ENCODE measurements at regions not wholly inside any gene's neighbourhood (a gene's known extent, or its start where the extent isn't known, plus 50 kb on each side); places are given as distances from the start of the nearest gene placed in this dataset.
"Not testable (repeated sequence)": the region's sequence is repeated elsewhere in the genome, so short reads cannot be mapped to it uniquely, and the experiment has no call there.

DNA sequence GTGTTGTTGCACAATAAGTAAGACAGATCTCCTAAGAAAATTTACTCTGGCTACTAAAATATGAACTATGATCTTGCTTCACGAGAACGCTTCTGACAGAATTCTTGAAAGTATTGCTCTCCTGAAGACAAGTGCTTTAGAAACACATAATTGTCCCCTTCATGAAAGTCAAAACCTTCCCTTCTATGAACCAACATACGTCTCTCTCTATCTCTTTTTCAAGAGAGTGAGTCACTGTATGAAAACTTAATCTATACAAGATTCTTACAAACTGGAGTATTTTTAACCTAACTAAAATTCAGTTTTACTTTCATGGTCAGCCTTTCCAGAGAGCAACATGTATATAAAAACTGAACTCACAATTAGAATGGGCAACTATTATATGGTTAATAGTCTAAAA is 688.0 kb upstream of the CTNND2 start:
- no peaks in the 10 kb centered on the region for H4K20me1 ChIP-seq (ENCODE audit: insufficient read depth, low read length)
- H3K36me3 ChIP-seq (ENCODE audit: insufficient read depth, low read length): no peaks in the 10 kb centered on the region
- no peaks in the 10 kb centered on the region for H3K4me1 ChIP-seq (ENCODE audit: insufficient read depth, low read length)
- no peaks in the 10 kb centered on the region for H3K79me2 ChIP-seq (ENCODE audit: insufficient read depth, low read length)
- H2AFZ ChIP-seq (ENCODE audit: low read depth, low read length): no peak overlapping the region
- no peak overlapping the region for H3K4me2 ChIP-seq (ENCODE audit: insufficient read depth, low read length)
- no peak overlapping the region for H3K27ac ChIP-seq (ENCODE audit: low read length)
- TF ChIP-seq EZH2 (IDR thresholded peaks at IDR 0.05; ENCODE audit: borderline replicate concordance, low read depth, low read length, severe bottlenecking) (no peak), CTCF (IDR thresholded peaks at IDR 0.05; ENCODE audit: borderline replicate concordance, extremely low read depth, low read length, poor library complexity, severe bottlenecking) (no peak)
- no peak for ATAC-seq (ENCODE audit: insufficient read depth, low read depth)
- H3K9ac ChIP-seq (ENCODE audit: low read depth, low read length): no peak overlapping the region
- H3K9me3 ChIP-seq (ENCODE audit: insufficient read depth, low read length, severe bottlenecking): no peaks in the 10 kb centered on the region
- H3K4me3 ChIP-seq (ENCODE audit: low read depth in 1 of 2, low read length in 2 of 2): no peak overlapping the region
- H3K27me3 ChIP-seq (ENCODE audit: insufficient read depth, low read length, poor library complexity): no peaks in the 10 kb centered on the region
- no peak for DNase-seq

DNA sequence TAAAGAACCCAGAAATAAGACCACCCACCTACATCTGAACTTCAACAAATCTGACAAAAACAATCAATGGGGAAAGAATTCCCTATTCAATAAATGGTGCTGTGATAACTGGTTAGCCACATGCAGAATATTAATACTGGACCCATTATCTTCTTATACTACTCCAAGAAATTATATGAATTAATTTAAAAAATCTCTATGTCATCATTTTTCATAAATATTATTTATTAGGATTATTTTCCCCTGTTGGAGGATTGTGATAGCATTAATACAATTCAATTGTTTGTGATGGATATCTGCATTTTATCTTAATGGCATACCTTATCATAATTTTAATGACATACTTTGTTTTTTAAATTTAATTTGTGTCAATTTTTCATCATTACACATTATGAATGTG is 682.2 kb upstream of the CTNND2 start:
- Histone ChIP-seq H3K4me3 (ENCODE audit: low read depth in 1 of 2, low read length in 2 of 2) (no peak overlapping the region), H3K4me1 (ENCODE audit: insufficient read depth, low read length) (no peaks in the 10 kb centered on the region), H3K27me3 (ENCODE audit: insufficient read depth, low read length, poor library complexity) (no peaks in the 10 kb centered on the region), H3K79me2 (ENCODE audit: insufficient read depth, low read length) (no peaks in the 10 kb centered on the region), H3K4me2 (ENCODE audit: insufficient read depth, low read length) (no peak overlapping the region), H3K9me3 (ENCODE audit: insufficient read depth, low read length, severe bottlenecking) (no peaks in the 10 kb centered on the region), H3K27ac (ENCODE audit: low read length) (no peak overlapping the region), H3K9ac (ENCODE audit: low read depth, low read length) (no peak overlapping the region), H2AFZ (ENCODE audit: low read depth, low read length) (no peak overlapping the region), H3K36me3 (ENCODE audit: insufficient read depth, low read length) (no peaks in the 10 kb centered on the region), H4K20me1 (ENCODE audit: insufficient read depth, low read length) (no peaks in the 10 kb centered on the region)
- ATAC-seq (ENCODE audit: insufficient read depth, low read depth) (no peak), DNase-seq (no peak)
- TF ChIP-seq CTCF (IDR thresholded peaks at IDR 0.05; ENCODE audit: borderline replicate concordance, extremely low read depth, low read length, poor library complexity, severe bottlenecking): no peak
- no peak for TF ChIP-seq EZH2 (IDR thresholded peaks at IDR 0.05; ENCODE audit: borderline replicate concordance, low read depth, low read length, severe bottlenecking)

GRCh38 chr5:12578803-12579202 is 674.6 kb upstream of the CTNND2 start:
- not testable (repeated sequence) for H3K79me2 ChIP-seq (ENCODE audit: insufficient read depth, low read length); H3K4me1 ChIP-seq (ENCODE audit: insufficient read depth, low read length); H3K27ac ChIP-seq (ENCODE audit: low read length); H3K36me3 ChIP-seq (ENCODE audit: insufficient read depth, low read length); H4K20me1 ChIP-seq (ENCODE audit: insufficient read depth, low read length); H3K9me3 ChIP-seq (ENCODE audit: insufficient read depth, low read length, severe bottlenecking); DNase-seq; H3K4me3 ChIP-seq (ENCODE audit: low read depth in 1 of 2, low read length in 2 of 2); H3K9ac ChIP-seq (ENCODE audit: low read depth, low read length); H3K27me3 ChIP-seq (ENCODE audit: insufficient read depth, low read length, poor library complexity); H2AFZ ChIP-seq (ENCODE audit: low read depth, low read length); H3K4me2 ChIP-seq (ENCODE audit: insufficient read depth, low read length); ATAC-seq (ENCODE audit: insufficient read depth, low read depth)

DNA sequence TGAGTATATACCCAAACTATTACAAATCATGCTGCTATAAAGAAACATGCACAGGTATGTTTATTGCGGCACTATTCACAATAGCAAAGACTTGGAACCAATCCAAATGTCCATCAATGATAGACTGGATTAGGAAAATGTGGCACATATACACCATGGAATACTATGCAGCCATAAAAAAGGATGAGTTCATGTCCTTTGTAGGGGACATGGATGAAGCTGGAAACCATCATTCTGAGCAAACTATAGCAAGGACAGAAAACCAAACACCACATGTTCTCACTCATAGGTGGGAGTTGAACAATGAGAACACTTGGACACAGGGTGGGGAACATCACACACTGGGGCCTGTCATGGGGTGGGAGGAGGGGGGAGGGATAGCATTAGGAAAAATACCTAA is 672.7 kb upstream of the CTNND2 start:
- not testable (repeated sequence) for H3K9ac ChIP-seq (ENCODE audit: low read depth, low read length); DNase-seq; H3K27ac ChIP-seq (ENCODE audit: low read length); H2AFZ ChIP-seq (ENCODE audit: low read depth, low read length); H3K36me3 ChIP-seq (ENCODE audit: insufficient read depth, low read length); H3K4me1 ChIP-seq (ENCODE audit: insufficient read depth, low read length); ATAC-seq (ENCODE audit: insufficient read depth, low read depth); H3K4me3 ChIP-seq (ENCODE audit: low read depth in 1 of 2, low read length in 2 of 2); H3K27me3 ChIP-seq (ENCODE audit: insufficient read depth, low read length, poor library complexity); H4K20me1 ChIP-seq (ENCODE audit: insufficient read depth, low read length); H3K4me2 ChIP-seq (ENCODE audit: insufficient read depth, low read length); H3K9me3 ChIP-seq (ENCODE audit: insufficient read depth, low read length, severe bottlenecking); H3K79me2 ChIP-seq (ENCODE audit: insufficient read depth, low read length)

DNA sequence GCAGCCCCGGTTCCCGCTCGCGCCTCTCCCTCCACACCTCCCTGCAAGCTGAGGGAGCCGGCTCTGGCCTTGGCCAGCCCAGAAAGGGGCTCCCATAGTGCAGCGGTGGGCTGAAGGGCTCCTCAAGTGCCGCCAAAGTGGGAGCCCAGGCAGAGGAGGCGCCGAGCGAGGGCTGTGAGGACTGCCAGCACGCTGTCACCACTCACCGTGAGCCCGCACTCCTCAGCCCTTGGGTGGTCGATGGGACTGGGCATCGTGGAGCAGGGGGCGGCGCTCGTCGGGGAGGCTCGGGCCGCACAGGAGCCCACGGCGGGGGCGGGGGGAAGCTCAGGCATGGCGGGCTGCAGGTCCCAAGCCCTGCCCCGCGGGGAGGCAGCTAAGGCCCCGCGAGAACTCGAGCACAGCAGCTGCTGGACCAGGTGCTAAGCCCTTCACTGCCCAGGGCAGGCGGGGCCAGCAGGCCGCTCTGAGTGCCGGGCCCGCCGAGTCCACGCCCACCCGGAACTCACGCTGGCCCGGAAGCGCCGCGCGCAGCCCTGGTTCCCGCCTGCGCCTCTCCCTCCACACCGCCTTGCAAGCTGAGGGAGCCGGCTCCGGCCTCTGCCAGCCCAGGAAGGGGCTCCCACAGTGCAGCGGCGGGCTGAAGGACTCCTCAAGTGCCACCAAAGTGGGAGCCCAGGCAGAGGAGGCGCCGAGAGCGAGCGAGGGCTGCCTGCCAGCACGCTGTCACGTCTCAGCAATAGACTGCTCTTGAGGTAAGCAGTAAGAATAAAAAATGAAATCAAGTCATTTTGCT is 670.2 kb upstream of the CTNND2 start:
- not testable (repeated sequence) for DNase-seq; H3K9ac ChIP-seq (ENCODE audit: low read depth, low read length); H2AFZ ChIP-seq (ENCODE audit: low read depth, low read length); ATAC-seq (ENCODE audit: insufficient read depth, low read depth); H3K36me3 ChIP-seq (ENCODE audit: insufficient read depth, low read length); H3K9me3 ChIP-seq (ENCODE audit: insufficient read depth, low read length, severe bottlenecking); H4K20me1 ChIP-seq (ENCODE audit: insufficient read depth, low read length); H3K27me3 ChIP-seq (ENCODE audit: insufficient read depth, low read length, poor library complexity); H3K4me1 ChIP-seq (ENCODE audit: insufficient read depth, low read length); H3K79me2 ChIP-seq (ENCODE audit: insufficient read depth, low read length); H3K27ac ChIP-seq (ENCODE audit: low read length); H3K4me3 ChIP-seq (ENCODE audit: low read depth in 1 of 2, low read length in 2 of 2); H3K4me2 ChIP-seq (ENCODE audit: insufficient read depth, low read length)

- not testable (repeated sequence) for H3K36me3 ChIP-seq (ENCODE audit: insufficient read depth, low read length); H3K4me1 ChIP-seq (ENCODE audit: insufficient read depth, low read length); H2AFZ ChIP-seq (ENCODE audit: low read depth, low read length); DNase-seq; H3K79me2 ChIP-seq (ENCODE audit: insufficient read depth, low read length); H4K20me1 ChIP-seq (ENCODE audit: insufficient read depth, low read length); H3K4me2 ChIP-seq (ENCODE audit: insufficient read depth, low read length); H3K9ac ChIP-seq (ENCODE audit: low read depth, low read length); H3K27ac ChIP-seq (ENCODE audit: low read length); H3K9me3 ChIP-seq (ENCODE audit: insufficient read depth, low read length, severe bottlenecking); ATAC-seq (ENCODE audit: insufficient read depth, low read depth); H3K27me3 ChIP-seq (ENCODE audit: insufficient read depth, low read length, poor library complexity); H3K4me3 ChIP-seq (ENCODE audit: low read depth in 1 of 2, low read length in 2 of 2)
Observed at GRCh38 chr5:12573916-12574297, 669.7 kb upstream of the CTNND2 start.
